HCT116 (cell line): ENCODE measurements at regions not wholly inside any gene's neighbourhood (a gene's known extent, or its start where the extent isn't known, plus 50 kb on each side); places are given as distances from the start of the nearest gene placed in this dataset.

ENCODE experiments used
- CEBPB ChIP-seq: IDR thresholded peaks from 2 replicates; pipeline ENCODE4 v1.6.1; 2012; ENCODE audit warnings: low read depth
- ELF1 ChIP-seq: IDR thresholded peaks from 2 replicates; pipeline ENCODE4 v1.6.1; 2012; ENCODE audit warnings: low read depth, borderline replicate concordance
- EZH2 ChIP-seq: fragments of 200-600 bp; sonication (generic); IDR thresholded peaks from 2 replicates; pipeline ENCODE4 v1.6.1; 2017; ENCODE audit warnings: antibody characterized with exemption, mixed run types
- EZH2phosphoT487 ChIP-seq: fragments of 200-600 bp; IDR thresholded peaks from 2 replicates; pipeline ENCODE4 v1.6.1; 2018; ENCODE audit warnings: antibody characterized with exemption, borderline replicate concordance
- POLR2A ChIP-seq: IDR thresholded peaks from 2 replicates; pipeline ENCODE4 v1.7.0; 2011; ENCODE audit warnings: borderline replicate concordance; ENCODE audit not compliant: insufficient read depth, insufficient read length; ENCODE audit errors: extremely low read depth
- POLR2AphosphoS5 ChIP-seq: IDR thresholded peaks from 2 replicates; pipeline ENCODE4 v1.6.1; 2011; ENCODE audit warnings: mild to moderate bottlenecking, low read depth, low read length, moderate library complexity
- RAD21 ChIP-seq: IDR thresholded peaks from 2 replicates; pipeline ENCODE4 v1.6.1; 2012; ENCODE audit warnings: low read depth, mild to moderate bottlenecking
- SIN3A ChIP-seq: IDR thresholded peaks from 2 replicates; pipeline ENCODE4 v1.6.1; 2012; ENCODE audit warnings: low read depth
- YY1 ChIP-seq: IDR thresholded peaks from 2 replicates; pipeline ENCODE4 v1.6.1; 2011; ENCODE audit warnings: low read length, low read depth, moderate library complexity, mild to moderate bottlenecking; ENCODE audit not compliant: insufficient replicate concordance; ENCODE audit errors: extremely low read depth
- ZFX ChIP-seq: fragments of 450-650 bp; IDR thresholded peaks from 2 replicates; pipeline ENCODE4 v1.6.1; 2017
- TF ChIP-seq, protein P1 (sequence below), 3 experiments: fragments of 200-600 bp in 1 of 3; sonication (generic) in 1 of 3; IDR thresholded peaks in 2 of 3; conservative IDR thresholded peaks in 1 of 3; 2 replicates each; pipeline ENCODE4 v1.5.1; 2012 to 2017; ENCODE audit warnings: low read depth in 2 of 3, low read length in 2 of 3, antibody characterized with exemption in 1 of 3, borderline replicate concordance in 1 of 3, control low read depth in 1 of 3, mild to moderate bottlenecking in 1 of 3, mixed read lengths in 1 of 3, mixed run types in 1 of 3, moderate library complexity in 1 of 3; ENCODE audit not compliant: insufficient read depth in 1 of 3
- TF ChIP-seq, protein P2 (sequence below): IDR thresholded peaks from 2 replicates; pipeline ENCODE4 v1.6.1; 2012; ENCODE audit warnings: low read depth
- TF ChIP-seq, protein P3 (sequence below): IDR thresholded peaks from 2 replicates; pipeline ENCODE4 v1.6.1; 2012

DNA sequence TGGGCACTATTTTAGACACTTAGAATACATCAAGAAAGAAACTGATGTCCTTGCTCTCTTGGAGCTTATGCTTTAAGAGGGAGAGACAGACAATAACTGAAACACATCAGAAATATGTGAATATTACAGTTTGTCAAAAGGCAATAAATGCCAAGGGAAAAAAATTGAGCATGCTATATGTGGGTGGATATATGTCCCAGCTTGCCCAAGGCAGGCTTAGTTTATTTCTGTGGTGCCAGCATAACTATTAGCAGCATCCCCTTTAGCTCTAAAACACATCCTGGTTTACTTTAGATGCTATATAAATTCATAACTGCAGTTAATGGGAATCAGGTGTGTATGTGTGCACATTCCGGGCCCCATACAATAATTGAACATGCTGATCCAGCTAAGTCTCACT, 191.2 kb upstream of the PDZRN3 start:
- TF ChIP-seq CEBPB (no peak), POLR2AphosphoS5 (no peak), YY1 (no peak), ELF1 (no peak), EZH2phosphoT487 (no peak), SIN3A (no peak), POLR2A (no peak), ZFX (no peak), RAD21 (no peak), EZH2 (no peak)
- TF ChIP-seq, protein P1, sequence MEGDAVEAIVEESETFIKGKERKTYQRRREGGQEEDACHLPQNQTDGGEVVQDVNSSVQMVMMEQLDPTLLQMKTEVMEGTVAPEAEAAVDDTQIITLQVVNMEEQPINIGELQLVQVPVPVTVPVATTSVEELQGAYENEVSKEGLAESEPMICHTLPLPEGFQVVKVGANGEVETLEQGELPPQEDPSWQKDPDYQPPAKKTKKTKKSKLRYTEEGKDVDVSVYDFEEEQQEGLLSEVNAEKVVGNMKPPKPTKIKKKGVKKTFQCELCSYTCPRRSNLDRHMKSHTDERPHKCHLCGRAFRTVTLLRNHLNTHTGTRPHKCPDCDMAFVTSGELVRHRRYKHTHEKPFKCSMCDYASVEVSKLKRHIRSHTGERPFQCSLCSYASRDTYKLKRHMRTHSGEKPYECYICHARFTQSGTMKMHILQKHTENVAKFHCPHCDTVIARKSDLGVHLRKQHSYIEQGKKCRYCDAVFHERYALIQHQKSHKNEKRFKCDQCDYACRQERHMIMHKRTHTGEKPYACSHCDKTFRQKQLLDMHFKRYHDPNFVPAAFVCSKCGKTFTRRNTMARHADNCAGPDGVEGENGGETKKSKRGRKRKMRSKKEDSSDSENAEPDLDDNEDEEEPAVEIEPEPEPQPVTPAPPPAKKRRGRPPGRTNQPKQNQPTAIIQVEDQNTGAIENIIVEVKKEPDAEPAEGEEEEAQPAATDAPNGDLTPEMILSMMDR (IDR thresholded peaks at IDR 0.05 in 2 of 3, conservative IDR thresholded peaks at IDR 0.05 in 1 of 3; ENCODE audit: borderline replicate concordance in 1 of 3, insufficient read depth in 1 of 3, low read depth in 2 of 3, low read length in 2 of 3): no peak
- TF ChIP-seq, protein P2, sequence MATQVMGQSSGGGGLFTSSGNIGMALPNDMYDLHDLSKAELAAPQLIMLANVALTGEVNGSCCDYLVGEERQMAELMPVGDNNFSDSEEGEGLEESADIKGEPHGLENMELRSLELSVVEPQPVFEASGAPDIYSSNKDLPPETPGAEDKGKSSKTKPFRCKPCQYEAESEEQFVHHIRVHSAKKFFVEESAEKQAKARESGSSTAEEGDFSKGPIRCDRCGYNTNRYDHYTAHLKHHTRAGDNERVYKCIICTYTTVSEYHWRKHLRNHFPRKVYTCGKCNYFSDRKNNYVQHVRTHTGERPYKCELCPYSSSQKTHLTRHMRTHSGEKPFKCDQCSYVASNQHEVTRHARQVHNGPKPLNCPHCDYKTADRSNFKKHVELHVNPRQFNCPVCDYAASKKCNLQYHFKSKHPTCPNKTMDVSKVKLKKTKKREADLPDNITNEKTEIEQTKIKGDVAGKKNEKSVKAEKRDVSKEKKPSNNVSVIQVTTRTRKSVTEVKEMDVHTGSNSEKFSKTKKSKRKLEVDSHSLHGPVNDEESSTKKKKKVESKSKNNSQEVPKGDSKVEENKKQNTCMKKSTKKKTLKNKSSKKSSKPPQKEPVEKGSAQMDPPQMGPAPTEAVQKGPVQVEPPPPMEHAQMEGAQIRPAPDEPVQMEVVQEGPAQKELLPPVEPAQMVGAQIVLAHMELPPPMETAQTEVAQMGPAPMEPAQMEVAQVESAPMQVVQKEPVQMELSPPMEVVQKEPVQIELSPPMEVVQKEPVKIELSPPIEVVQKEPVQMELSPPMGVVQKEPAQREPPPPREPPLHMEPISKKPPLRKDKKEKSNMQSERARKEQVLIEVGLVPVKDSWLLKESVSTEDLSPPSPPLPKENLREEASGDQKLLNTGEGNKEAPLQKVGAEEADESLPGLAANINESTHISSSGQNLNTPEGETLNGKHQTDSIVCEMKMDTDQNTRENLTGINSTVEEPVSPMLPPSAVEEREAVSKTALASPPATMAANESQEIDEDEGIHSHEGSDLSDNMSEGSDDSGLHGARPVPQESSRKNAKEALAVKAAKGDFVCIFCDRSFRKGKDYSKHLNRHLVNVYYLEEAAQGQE: no peak
- TF ChIP-seq, protein P3, sequence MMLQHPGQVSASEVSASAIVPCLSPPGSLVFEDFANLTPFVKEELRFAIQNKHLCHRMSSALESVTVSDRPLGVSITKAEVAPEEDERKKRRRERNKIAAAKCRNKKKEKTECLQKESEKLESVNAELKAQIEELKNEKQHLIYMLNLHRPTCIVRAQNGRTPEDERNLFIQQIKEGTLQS: no peak
